GM23248 (cell line): ENCODE measurements at regions not wholly inside any gene's neighbourhood (a gene's known extent, or its start where the extent isn't known, plus 50 kb on each side); places are given as distances from the start of the nearest gene placed in this dataset.
"Not testable (repeated sequence)": the region's sequence is repeated elsewhere in the genome, so short reads cannot be mapped to it uniquely, and the experiment has no call there.

Experiments used
- EZH2 ChIP-seq: fragments of 200-600 bp; sonication (generic); IDR thresholded peaks from 2 replicates; pipeline ENCODE4 v1.6.1; 2018; ENCODE audit warnings: antibody characterized with exemption, mild to moderate bottlenecking; ENCODE audit not compliant: insufficient read depth, poor library complexity, severe bottlenecking
- EZH2phosphoT487 ChIP-seq: fragments of 200-600 bp; sonication (generic); IDR thresholded peaks from 2 replicates; pipeline ENCODE4 v1.6.1; 2018; ENCODE audit warnings: antibody characterized with exemption, moderate library complexity, mild to moderate bottlenecking, low read depth; ENCODE audit not compliant: insufficient read depth

DNA sequence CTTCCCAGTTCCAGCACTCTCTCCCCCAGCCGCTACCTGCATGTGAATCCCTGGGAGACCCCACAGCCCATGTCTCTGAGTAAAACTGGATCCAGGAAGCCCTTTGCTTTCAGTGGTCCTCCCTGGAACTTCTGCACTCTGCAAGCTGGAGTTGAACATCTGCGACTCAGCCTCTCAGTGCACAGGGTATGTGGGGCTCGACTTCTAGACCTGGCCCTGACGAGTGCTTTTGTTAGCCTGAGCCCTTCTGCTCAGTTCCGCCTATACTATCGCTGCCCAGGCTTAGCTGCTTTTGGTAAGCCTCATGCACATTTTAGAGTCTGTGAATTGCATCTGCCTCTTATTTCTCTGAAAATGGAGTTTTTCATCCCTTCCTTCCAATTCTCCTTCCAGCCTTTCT is 107.9 kb upstream of the OR4F16 start:
- TF ChIP-seq EZH2, EZH2phosphoT487: not testable (repeated sequence)
